Posterior cingulate gyrus (tissue), 11 donors: ENCODE measurements at regions not wholly inside any gene's neighbourhood (a gene's known extent, or its start where the extent isn't known, plus 50 kb on each side); places are given as distances from the start of the nearest gene placed in this dataset.

ENCODE experiments used
- DNase-seq, 10 donors: peaks; one replicate each; pipeline versions ENCODE4 v3.0.0 to v3.0.0-alpha.2; 2020 to 2021; ENCODE audit warnings: mixed read lengths in 3 of 10
- intact Hi-C: fragments of 100-400 bp; cut with DNase I; formaldehyde crosslinking; loops from one replicate; pipeline ENCODE4 v1.15.1; 2023

- no peak for DNase-seq
- intact Hi-C loops = no loop called here
Observed at GRCh38 chr20:22447447-22447778, 137.0 kb downstream of the FOXA2 start.

GRCh38 chr20:22446613-22447446 is 137.5 kb downstream of the FOXA2 start:
- intact Hi-C loops = no loop called here
- DNase-seq = no peak

DNA sequence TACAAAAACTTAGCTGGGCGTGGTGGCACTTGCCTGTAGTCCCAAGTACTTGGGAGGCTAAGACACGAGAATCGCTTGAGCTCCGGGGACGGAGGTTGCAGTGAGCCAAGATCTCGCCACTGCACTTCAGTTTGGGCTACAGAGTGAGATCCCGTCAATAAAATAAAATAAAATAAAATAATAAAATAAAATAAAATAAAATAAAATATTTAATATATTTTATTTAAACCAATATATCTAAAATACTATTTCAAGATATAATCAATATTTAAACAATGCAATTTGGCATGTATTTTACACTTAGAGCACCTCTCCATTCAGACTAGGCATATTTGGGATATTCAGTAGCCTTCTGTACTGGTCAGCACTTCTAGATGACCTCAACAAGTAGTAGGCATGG is 142.1 kb downstream of the FOXA2 start:
- DNase-seq = no peak
- intact Hi-C loops = no loop called here

DNA sequence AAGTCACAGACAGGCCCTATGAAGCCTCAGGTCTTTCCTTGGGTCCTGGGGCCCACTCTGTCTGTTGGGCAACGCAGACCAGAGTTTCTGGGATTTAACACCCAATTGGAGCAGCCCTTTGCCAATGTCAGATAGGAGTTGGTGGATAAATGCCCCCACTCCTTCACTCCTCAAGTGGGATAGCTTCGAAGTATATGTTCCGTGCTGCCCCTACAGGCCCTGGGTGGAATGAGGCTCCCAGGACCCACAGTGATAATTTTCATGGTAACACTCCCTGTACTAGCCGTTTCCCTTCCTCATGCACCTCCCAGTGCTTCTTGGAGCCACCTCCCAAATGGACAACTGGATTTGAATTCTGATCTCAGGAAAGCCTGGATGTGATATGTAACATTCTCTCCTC is 145.4 kb downstream of the FOXA2 start:
- DNase-seq = no peak
- intact Hi-C loops = no loop called here

GRCh38 chr20:22438346-22438745 is 146.0 kb downstream of the FOXA2 start:
- DNase-seq = no peak
- intact Hi-C loops = no loop called here

DNA sequence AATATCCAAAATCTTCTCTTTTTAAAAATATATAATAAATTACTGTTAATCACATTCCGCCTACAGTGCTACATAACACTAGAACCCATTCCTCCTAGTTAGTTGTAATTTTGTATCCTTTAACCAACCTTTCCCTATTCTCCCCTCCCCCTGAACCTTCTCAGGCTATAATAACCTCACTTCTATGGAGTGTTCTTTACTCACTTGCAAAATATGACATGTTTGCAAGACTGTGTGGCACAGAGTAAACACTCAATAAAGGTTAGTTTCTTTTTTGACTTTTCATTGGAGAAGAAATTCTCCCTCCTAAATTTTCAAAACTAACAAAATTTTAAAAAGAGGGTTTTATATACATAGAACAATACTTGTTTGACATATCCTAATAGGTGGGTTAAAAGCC is 147.0 kb downstream of the FOXA2 start:
- DNase-seq = no peak
- intact Hi-C loops = no loop called here

GRCh38 chr20:22431419-22431818 is 153.0 kb downstream of the FOXA2 start:
- intact Hi-C loops = no loop called here
- no peak for DNase-seq

- no peak for DNase-seq
- intact Hi-C loops = no loop called here
Observed at GRCh38 chr20:22430746-22431168, 153.6 kb downstream of the FOXA2 start.

GRCh38 chr20:22430154-22430745 is 154.1 kb downstream of the FOXA2 start:
- intact Hi-C loops = no loop called here
- DNase-seq = no peak

DNA sequence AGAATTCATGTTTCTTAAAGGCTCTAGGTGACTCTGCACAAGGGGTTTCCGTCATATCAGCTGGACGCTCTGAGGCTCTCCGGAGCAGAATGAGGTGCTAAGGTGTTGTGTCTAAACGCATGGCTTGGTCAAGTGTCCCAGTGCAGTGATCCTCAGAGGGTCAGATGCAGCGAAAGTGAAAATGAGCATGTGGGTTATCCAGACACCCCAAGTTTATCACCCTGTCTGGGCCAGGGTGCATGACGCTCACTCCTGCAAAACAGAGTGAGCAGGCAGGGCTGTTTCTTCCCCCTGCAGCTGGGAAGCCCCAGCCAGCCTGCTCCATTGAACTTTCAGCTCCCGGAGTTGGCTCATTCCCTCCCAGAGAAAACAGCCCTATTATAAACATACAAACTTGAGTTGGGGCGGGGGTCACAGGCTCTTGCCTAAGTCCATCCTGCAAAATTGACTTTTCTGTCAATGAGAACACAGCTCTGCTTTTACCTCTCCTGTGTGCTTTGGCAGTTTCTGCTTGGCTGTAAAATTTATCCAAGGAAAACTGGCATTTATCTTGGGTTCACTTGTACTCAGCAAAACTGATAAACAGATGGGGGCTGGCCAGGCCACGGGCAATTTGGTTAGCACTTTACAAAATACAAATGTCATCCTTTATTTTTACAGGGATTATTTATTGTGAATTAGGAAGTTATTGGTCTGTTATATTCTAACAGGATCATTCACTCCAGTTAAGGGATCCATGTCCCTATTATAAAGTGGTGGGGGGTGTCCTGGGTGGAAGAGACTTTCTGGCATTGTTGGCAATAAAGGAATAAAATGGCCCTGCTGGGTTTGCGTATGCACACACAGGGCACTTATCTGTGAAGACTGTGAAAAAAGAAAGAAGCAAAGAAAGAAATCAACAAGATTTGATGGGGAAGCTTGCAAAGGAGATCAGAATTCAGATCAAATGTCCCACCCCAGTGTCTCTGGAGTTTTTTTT is 154.9 kb downstream of the FOXA2 start:
- DNase-seq = no peak
- intact Hi-C loops = no loop called here

GRCh38 chr20:22428051-22428450 is 156.3 kb downstream of the FOXA2 start:
- intact Hi-C loops = no loop called here
- no peak for DNase-seq

- DNase-seq = no peak
- intact Hi-C loops = no loop called here
Observed at GRCh38 chr20:22426772-22427171, 157.6 kb downstream of the FOXA2 start.

GRCh38 chr20:22425344-22426295 is 158.8 kb downstream of the FOXA2 start:
- intact Hi-C loops = no loop called here
- DNase-seq = no peak

DNA sequence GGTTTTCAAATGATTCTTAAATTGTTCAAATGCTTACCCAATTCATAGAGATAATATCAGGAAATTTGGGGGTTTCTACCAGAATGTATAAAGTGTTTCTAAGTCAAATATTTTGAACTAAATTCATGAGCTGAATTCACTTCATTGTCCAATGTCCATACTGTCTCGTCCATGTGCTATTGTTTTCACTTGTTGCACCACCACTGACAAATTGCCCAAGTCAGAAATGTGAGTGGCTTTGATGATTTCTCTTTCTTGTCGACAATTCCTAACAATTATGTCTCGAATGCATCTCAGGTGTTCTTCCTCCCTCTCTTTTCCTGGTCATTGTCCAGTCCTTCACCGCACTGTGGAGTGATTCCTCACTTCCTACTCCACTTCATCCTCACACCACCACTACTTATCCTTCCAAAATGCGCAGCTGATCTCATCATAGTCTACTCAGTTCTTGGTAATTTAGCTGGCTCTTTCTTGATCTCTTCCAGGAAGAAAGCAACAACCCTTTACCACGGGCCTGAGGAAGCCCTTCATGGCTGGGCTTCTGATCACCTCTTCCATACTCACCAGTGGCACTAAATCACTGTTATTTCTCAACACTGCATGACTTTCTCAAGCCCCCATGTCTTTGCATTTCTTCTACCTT is 161.1 kb downstream of the FOXA2 start:
- intact Hi-C loops = no loop called here
- no peak for DNase-seq

GRCh38 chr20:22420116-22420598 is 164.2 kb downstream of the FOXA2 start:
- DNase-seq = no peak
- intact Hi-C loops = no loop called here

DNA sequence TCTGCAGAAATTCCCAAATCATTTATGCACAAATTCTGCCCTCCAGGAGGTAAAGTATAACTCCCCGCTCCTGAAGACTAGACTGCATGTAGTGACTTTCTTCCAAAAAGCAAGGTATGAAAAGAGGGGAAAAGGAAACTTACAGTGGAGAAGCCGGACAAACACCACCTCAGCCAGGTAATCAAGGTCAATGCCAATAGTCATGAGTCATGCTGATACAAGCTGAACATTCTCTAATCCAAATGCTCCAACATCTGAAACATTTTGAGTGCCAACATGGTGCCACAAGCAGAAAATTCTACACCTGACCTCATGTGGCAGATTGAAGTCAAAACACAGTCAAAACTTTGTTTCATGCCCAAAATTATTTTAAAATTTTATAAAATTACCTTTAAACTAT is 165.6 kb downstream of the FOXA2 start:
- no peak for DNase-seq
- intact Hi-C loops = no loop called here

DNA sequence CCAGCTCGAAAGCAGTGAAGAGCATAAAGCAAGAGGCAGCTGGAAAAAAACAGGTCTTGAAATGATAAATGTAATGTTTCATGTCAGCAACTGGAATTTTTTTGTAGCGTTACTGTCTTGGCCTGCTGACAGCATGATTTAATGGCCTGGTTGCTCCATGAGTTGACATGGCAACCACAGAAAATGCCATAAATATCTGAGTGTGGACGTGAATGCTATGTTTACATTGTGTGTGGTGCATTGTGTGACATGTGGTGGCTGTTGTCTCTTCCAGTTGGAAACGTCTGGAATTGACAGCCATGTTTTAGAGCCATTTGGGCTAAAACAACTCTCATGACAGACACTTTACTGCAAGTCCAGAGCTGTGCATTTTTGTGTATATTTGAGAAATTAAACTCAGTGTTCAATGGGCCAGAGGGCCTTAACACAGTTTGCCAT is 170.0 kb downstream of the FOXA2 start:
- intact Hi-C loops = no loop called here
- no peak for DNase-seq

GRCh38 chr20:22412977-22413868 is 171.1 kb downstream of the FOXA2 start:
- no peak for DNase-seq
- intact Hi-C loops = no loop called here
